ENCODE measurements at regions not wholly inside any gene's neighbourhood (a gene's known extent, or its start where the extent isn't known, plus 50 kb on each side); places are given as distances from the start of the nearest gene placed in this dataset.

DNA sequence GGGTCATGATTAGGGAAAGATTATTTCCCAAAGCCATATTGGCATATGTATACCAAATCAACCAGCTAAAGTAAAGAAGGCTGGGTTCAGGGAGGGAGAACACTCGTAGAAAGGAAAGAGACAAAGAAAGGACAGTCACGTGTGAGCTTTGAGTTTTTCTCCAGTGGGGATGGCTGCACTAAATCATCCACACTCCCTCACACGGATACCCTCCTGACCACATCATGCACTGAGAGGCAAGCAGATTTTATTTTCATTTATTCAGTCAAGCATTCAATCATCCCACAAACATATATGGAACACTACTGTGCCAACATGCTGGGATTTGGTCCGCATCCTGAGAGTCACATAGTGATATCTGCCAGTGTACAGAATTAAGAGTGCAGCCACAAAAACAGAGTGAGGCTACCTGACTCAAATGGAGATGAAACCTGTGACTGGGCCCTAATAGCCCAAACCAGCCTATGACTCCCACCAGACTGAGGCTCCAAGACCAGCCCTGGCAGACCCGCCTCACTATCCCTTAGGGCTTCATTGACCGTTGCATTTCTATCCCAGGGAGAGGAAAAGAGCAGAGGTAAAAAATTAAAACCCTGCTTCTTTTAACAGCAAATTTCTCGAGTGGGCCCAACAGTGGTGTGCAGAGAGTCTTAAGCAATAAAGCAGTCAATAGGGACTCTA is 155.9 kb downstream of the BARHL2 start:
- DNase-seq (ENCODE audit: insufficient read length, low spot score) (no peak), FAIRE-seq (no peak)

DNA sequence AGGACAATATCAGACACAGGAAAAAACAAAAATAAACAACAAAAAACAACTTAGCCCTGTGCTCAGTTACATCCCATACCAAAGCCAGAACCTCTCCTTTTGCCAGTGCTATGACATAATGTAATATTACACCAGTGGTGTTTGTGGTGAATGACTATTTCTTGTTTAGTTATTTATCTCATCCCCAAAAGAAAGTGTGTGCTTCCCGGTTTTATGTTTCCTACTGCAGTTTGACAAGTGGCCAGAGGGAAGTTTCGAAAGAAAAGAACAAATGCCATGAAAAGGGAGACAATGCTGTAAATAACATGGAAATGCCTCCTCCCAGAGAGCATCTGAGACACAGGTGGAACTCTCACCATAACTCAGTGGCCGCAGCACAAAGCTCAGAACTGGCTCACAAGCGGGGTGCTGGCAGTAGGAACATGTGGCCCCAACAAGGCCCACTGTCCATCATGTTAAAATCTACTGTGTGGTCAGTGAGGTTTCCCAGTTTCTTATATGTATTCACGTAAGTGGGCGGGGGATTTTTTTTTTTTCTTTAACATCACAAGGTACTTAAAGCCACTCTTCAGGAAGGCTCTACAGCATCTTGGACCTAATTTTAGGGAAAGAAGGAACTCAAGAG is 158.2 kb downstream of the BARHL2 start:
- FAIRE-seq: no peak
- DNase-seq (ENCODE audit: insufficient read length, low spot score): no peak

DNA sequence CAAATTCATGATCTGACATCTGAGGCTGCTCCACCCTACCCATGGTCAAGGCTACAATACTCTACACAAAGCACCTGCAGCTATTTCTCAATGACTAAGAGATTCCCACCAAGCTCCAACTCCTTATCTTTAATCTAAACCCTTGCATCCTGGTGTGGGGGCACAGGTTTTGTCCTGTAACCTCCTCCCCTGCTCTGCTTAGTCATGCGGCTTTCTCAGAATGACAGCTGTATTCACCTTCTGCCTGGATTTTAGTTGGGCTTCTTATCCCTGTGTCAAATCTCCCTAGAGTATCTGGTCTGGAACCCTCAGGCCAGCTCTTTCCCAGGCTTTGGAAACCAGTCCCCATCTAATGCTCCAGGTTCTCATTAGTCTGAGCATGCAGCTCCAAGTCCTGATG is 159.0 kb downstream of the BARHL2 start:
- DNase-seq (ENCODE audit: insufficient read length, low spot score) (no peak), FAIRE-seq (no peak)

DNA sequence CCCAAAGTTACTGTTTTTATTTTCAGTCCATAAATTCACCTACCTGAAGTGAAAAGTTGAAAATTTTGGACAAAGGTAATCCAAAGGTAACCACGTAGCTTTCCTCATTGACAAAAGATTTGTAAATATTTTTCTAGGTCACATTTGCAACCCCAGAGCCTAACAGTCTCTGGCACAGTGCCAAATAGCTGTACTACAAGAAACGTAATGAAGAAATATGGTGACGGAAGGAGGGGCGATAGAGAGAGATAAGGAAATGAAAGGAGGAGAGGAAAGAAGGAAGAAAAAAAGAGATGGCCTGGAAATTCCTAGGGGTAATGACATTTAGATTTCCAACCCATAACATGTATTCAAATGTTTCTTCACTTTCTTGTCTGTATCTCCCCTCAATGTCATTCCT is 159.4 kb downstream of the BARHL2 start:
- no peak for FAIRE-seq
- DNase-seq (ENCODE audit: insufficient read length, low spot score): no peak

DNA sequence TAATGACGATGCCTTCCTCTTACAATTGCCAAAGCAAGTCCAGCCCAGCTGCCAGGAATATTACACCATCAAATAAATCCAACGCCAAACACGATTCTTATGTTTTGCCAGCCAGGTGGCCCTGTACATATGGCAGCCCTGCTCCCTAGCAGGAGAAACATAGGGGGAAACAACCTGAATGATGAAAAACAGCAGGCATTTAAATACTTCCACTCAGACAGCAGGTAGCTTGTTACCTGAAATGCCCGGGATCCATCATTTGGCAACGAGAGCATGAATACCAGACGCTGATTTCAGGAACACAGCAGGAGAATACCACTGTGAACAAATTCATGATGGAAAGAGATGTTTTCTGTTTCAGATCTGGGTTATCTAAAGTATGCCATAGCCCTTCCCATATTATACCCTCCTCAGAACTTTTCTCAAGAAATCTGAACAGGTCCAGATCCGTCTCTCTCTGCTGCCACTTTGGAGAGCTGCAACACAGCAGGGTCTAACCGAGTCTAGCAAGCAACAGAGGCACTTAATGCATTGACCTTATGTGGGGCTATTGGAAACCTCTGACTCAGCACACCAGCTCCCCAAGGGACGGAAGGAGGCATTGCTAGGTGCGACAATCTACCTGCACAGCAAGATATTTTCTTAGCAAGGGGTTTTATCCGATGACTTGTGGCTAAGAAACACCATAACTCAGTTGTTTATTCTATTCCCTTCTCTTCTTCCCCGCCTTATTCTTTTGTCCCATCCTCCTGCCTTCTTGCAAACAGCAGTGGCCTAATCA is 166.3 kb downstream of the BARHL2 start:
- DNase-seq (ENCODE audit: insufficient read length, low spot score) (no peak), FAIRE-seq (no peak)

DNA sequence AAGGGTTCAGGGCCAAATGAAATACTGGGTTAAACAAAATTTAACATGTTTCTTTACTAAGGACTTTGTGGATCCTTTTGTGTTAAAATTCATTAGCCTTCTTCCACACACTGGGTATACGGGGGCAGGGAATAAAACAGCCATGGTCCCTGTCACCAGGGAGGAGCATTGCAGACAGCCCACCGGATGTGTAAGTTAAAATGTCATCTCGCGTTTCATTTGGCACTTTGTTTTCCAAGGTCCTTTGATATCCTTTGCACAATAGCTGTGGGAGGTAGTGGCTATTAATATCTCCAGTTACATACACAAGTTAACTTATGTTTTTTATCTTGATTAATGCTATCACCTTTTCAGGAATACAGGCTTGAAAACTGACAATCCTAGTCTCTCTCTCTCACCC is 172.7 kb downstream of the BARHL2 start:
- DNase-seq (ENCODE audit: insufficient read length, low spot score) (no peak), FAIRE-seq (no peak)

DNA sequence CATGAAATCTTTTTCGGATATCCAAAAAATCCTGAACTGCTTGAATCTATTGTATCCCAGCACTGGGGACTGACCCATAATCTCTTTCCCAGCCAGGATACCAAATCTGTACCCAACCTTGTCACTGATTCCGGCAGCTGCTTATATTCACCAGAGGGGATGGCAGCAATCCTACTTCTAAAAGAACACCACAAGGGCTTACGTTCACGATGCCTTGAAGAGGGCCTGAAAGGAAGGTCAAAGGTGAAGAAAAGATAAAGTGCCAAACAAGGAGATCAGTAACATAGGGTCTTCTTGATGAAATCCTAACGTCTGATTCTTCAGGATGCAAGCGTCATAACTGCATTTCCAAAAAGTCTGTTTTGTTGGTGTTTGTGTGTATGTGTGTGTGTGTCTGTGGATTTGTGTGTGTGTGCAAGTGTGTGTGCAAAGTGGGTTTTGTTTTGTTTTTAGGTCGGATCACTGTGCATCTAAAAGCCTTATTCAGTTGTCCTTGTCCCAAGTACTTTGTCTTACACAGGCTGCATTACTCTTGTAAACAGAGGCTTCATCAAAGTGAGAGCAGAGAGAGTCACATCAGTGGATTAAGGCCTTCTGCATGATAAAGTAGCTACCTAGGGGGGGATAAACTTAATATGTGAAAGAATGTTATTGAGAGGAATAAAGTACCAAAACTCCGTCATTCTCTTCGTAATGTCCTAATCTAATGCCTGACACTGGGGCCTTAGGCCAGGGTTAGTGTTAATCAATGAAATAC is 179.3 kb downstream of the BARHL2 start:
- FAIRE-seq (no peak), DNase-seq (ENCODE audit: insufficient read length, low spot score) (no peak)

DNA sequence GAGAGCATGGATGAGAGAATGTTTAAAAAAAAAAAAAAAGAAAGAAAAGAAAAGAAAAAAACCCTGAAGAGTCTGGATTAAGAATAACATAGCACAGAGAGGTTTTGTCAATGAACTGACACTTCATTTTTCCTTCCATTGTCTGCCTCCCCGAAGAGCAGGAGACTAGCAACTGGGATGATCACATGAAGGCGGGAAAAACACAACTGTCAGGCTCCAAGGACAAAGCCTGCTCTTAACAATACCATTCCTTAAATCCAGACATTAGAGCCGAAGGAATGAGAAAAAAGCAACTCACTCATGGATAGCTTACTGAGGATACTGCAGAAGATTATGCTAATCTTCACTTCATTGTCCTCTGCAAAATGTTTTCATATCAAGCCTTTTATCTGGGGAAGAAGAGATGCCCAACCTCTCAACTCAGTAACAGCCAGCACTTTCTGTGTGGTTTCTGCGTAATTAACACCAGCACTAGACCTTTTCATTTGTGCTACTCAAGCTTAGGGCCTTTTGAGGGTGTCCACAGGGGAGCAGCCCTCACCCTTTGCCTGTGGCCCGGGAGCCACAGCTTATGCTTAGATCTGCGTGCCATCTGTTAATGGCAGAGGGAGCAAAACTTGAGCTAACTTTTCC is 182.3 kb downstream of the BARHL2 start:
- FAIRE-seq: no peak
- DNase-seq (ENCODE audit: insufficient read length, low spot score): no peak

DNA sequence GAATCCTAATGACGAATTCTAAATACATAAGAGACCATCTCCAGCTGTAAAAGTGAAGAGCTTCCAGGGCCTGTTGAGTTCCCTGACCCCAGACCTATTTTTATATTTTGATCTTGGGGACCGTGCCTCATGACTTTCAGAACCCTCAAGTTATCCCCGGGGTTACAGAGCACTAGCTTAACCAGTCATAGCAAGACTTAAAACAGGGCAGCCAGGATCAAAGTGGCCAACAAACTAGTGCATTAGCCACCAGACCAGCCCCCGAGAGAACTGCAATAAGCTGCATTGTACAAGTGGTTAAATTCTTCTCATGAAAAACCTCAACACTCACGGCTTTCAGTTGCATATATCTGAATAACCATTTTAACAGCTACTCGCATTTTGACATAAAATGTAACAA is 183.0 kb downstream of the BARHL2 start:
- DNase-seq (ENCODE audit: insufficient read length, low spot score) (no peak), FAIRE-seq (no peak)

DNA sequence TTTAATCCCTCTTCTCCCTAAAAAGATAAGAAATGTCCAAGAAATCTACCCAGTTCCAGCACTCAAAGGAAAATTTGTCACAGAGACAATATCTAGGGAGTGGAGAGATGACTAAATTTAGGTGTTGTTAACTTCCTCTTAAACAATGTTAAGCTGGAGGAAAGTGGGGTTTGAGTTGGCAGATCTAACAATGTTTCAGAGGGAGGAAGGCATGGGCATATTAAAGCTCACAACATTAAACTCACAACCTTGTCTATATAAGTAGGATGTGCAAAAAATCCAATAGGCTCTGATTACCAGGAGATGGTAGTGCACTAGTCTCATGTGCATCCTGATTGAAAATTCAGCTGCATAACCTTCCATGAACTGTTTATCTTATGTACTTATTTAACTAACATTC is 190.1 kb downstream of the BARHL2 start:
- FAIRE-seq (no peak), DNase-seq (ENCODE audit: insufficient read length, low spot score) (no peak)

DNA sequence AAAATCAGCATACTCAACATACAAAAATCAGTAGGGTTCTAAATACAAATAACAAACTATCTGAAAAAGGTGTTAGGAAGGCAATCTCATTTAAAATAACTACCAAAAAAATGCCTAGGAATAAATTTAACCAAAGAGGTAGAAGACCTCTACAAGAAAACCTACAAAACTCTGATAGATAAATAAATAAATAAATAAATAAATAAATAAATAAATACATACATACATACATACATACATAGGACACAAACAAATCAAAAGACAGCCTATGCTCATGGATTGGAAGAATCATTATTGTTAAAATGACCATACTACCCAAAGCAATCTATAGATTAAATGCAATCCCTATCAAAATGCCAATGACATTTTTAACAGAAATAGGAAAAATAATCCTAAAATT is 194.7 kb downstream of the BARHL2 start:
- DNase-seq (ENCODE audit: insufficient read length, low spot score): no peak
- FAIRE-seq: no peak

DNA sequence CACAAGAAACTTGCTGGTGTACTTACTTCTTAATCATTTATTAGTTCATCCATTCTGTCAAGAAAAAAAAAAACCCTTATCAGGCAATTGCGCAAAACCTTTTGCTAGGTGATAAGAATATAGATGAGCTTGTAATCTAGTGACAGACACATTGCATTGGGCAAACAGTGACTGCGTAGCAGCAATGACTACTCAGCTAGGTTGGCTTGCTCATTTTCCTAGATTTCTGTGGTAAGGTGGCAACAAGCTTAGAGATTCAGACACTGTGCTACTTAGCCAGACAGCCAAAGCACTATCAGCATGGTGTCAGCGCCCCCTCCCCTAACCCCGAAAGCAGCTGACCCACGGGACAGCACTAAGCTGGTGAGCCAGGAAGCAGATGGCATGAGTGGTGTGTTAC is 203.1 kb downstream of the BARHL2 start:
- FAIRE-seq: no peak
- DNase-seq (ENCODE audit: insufficient read length, low spot score): no peak

DNA sequence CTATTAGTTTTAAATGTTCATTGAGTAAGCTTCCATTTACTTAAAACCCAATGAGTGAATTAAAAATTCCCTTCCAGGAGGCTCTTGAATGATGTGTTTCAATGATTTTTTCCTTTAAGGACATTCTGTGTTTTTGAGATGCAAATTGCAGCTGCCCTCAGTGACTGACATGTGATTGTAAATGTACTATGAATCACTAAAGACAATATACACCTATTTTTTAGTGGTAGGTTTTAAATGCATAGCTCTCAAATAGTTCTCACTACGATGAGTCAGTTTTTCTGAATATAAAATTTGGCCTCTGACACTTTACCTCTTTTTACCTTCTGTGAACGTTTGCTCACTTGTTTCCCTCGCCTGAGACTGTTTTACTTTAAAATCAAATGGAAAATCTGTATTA is 204.7 kb downstream of the BARHL2 start:
- DNase-seq (ENCODE audit: insufficient read length, low spot score) (no peak), FAIRE-seq (no peak)

DNA sequence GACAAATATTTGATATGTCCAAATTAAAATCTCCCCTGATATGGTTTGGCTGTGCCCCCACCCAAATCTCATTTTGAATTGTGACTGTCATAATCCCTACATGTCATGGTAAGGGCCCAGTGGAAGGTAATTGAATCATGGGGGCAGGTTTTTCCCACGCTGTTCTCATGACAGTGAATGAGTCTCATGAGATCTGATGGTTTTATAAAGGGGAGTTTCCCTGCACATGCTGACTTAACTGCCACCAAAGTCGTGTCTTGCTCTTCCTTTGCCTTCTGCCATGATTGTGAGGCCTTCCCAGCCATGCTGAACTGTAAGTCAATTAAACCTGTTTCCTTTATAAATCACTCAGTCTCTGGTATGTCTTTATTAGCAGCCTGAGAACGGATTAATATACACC is 207.0 kb downstream of the BARHL2 start:
- DNase-seq (ENCODE audit: insufficient read length, low spot score): no peak

DNA sequence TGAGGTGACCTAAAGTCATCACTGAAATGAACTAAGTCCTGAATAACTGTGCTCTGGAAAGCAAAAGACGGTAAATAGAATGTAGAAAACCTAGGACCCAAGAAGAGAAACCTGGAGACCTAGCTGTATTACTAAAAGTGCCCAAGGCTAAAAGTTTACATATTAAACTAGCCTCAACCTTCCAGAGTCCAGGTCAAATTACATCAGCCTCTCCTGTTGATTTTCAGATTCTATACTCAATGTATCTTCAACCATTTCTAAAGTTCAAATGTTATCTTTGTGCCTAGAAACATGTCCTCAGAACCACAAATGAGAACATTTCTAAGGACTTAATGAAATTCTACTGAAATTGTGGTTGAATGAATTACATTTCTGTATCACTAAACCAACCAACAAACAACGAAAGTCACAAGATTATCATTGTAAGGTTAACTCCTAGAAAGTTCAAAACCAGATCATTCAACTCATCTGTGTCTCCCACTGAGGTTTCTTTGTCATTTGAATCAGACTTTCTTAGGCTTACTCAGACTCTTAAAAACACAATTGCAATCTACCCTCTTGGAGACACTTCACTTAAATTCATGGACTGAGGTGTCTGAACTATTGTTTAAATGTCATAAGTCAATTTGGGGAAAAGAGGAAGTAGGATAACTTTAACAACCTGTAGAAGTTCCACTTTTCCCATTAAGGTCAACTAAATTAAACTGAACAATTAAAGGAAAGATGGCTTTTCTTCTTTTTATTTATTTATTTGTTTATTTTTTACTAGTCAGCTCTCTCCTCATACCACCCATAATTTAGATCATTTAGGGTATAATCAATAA is 207.7 kb downstream of the BARHL2 start:
- FAIRE-seq (no peak), DNase-seq (ENCODE audit: insufficient read length, low spot score) (no peak)

More for the DNA sequence above, 207.0 kb downstream of the BARHL2 start:
- no peak for FAIRE-seq

DNA sequence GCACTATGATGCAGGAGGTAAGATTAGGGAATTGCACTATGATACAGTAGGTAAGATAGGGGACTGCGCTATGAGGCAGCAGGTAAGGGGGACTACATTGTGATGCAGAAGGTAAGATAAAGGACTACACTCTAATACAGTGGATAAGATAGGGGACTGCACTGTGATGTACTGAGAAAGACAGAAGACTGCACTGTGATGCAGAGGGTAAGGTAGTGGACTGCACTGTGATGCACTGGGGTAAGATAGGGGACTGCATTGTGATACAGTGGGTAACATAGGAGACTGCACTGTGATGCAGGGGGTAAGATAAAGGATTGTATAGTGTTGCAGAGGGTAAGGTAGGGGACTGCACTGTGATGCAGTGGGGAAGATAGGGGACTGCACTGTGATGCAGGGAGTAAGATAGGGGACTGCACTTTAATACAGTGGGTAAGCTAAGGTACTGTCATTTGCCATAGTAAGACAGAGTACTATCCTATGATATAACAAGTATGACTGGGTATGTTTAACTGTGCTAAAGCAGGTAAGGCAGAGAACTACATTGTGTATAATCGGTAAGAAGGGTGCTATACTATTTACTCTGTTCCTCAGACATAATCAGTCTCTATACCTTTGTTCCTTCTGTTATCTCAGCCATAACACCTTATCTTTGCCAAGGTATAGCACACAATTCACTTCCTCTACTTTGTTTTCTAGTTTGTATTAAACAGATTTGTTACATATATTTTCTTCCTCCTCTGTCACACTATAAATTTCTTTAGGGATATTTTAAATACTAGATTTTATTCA is 208.5 kb downstream of the BARHL2 start:
- DNase-seq (ENCODE audit: insufficient read length, low spot score): no peak
- FAIRE-seq: no peak

DNA sequence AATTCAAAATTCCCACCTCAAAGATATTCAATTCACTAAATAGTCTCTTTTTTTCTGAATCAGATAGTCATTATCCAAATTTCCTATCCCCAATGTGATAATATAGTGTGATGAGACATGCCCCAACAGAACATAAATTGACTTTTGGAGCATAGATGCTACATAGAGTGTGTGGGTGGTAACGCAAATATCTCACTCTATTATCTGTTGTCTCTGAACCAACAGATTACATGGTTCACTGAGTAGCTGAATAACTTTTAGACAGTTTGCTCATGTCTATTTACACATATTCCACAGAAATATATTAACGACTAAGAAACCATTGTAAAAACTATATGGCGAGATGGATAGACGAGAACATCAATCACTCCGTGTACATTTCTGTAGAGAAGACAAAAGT is 209.9 kb downstream of the BARHL2 start:
- DNase-seq (ENCODE audit: insufficient read length, low spot score): no peak
- no peak for FAIRE-seq

DNA sequence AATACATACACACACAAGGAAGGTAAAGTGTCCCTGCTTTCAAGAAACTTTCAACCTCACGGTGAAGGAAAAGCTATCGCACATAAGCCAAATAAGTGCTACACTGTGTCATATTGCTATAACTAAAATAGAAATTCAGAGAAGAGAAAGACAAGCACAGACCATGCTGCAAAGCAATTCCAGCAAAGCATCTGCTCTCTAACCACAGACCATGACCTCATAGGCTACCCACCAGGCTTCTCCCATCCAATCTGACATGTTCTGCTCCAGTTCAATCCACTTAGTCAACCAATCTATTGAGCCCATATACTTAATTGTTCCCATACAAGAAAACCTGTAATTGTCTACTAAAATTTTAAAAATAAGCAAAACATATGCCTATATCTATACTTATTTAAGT is 211.3 kb downstream of the BARHL2 start:
- FAIRE-seq (no peak), DNase-seq (ENCODE audit: insufficient read length, low spot score) (no peak)

DNA sequence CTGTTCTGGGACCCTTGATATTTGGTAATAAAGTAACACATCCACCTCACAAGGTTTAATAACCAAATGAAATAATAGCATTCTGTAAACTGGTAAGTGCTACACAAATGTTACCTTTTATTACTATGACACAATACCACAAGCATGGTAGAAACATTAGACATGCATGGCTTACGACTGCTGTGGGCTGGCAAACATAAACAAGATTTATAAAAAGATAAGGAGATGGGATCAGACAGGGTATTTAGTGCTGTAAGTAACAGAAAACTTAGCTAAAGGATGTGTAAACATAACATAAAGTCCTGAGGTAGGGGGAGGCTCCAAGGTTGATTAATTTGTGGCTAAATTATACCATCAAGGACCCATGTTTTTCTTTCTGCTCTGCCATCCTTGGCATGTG is 212.6 kb downstream of the BARHL2 start:
- no peak for FAIRE-seq
- no peak for DNase-seq (ENCODE audit: insufficient read length, low spot score)
